HEK293 (cell line): ENCODE measurements at regions not wholly inside any gene's neighbourhood (a gene's known extent, or its start where the extent isn't known, plus 50 kb on each side); places are given as distances from the start of the nearest gene placed in this dataset.

Source experiments
- CTCF ChIA-PET: fragments of 350-600 bp; formaldehyde crosslinking; extraction: SDS; loops from one replicate; lab custom pipeline; 2021; ENCODE audit warnings: antibody characterized with exemption; lab: Yijun Ruan, JAX
- POLR2A ChIA-PET: fragments of 300-600 bp; formaldehyde crosslinking; extraction: SDS; loops from one replicate; lab custom pipeline; 2020; ENCODE audit warnings: antibody characterized with exemption, inconsistent platforms; lab: Yijun Ruan, JAX
- H3K27ac ChIP-seq: fragments of 200-500 bp; sonication (Bioruptor generic); 2 replicates; pipeline ENCODE4 v1.5.1; 2014; ENCODE audit warnings: low read depth, low read length, control low read depth, inconsistent platforms; ENCODE audit errors: extremely low read depth
- H3K36me3 ChIP-seq, 2 experiments: fragments of 200-500 bp in 1 of 2; sonication (Bioruptor generic) in 1 of 2; 1 replicate in 1 of 2; 2 replicates in 1 of 2; pipeline ENCODE4 v1.5.1; 2014 to 2017; ENCODE audit warnings: inconsistent platforms in 2 of 2, low read length in 2 of 2; ENCODE audit not compliant: control insufficient read depth in 2 of 2, insufficient read depth in 1 of 2
- H3K4me1 ChIP-seq: fragments of 200-500 bp; sonication (Bioruptor generic); 2 replicates; pipeline ENCODE4 v1.5.1; 2014; ENCODE audit warnings: mild to moderate bottlenecking, low read length, inconsistent platforms; ENCODE audit not compliant: control insufficient read depth, insufficient read depth
- H3K4me3 ChIP-seq: 2 replicates; pipeline ENCODE4 v1.5.1; 2011; ENCODE audit warnings: low read depth, mild to moderate bottlenecking, control low read depth, low read length, moderate library complexity
- H3K9me3 ChIP-seq: fragments of 200-500 bp; sonication (Bioruptor generic); 2 replicates; pipeline ENCODE4 v1.5.1; 2014; ENCODE audit warnings: low read depth, low read length, inconsistent platforms; ENCODE audit not compliant: control insufficient read depth, insufficient read depth
- GFI1B ChIP-seq: fragments of 450-650 bp; formaldehyde crosslinking; IDR thresholded peaks from 2 replicates; pipeline ENCODE4 v1.5.1; 2016; ENCODE audit warnings: missing biosample characterization, missing genetic modification characterization
- KLF17 ChIP-seq: fragments of 450-650 bp; formaldehyde crosslinking; IDR thresholded peaks from 2 replicates; pipeline ENCODE4 v1.5.1; 2016; ENCODE audit warnings: missing biosample characterization, missing genetic modification characterization
- MYNN ChIP-seq: fragments of 450-650 bp; formaldehyde crosslinking; IDR thresholded peaks from 2 replicates; pipeline ENCODE4 v1.5.1; 2016; ENCODE audit warnings: missing biosample characterization, missing genetic modification characterization, borderline replicate concordance
- SP7 ChIP-seq: fragments of 450-650 bp; formaldehyde crosslinking; IDR thresholded peaks from 2 replicates; pipeline ENCODE4 v1.5.1; 2016; ENCODE audit warnings: missing biosample characterization, missing genetic modification characterization
- TCF7L2 ChIP-seq: IDR thresholded peaks from 2 replicates; pipeline ENCODE4 v1.6.1; 2011; ENCODE audit warnings: low read depth, mild to moderate bottlenecking, inconsistent platforms, low read length, moderate library complexity, borderline replicate concordance
- ZBTB11 ChIP-seq: fragments of 450-650 bp; formaldehyde crosslinking; conservative IDR thresholded peaks from 2 replicates; pipeline ENCODE4 v1.5.1; 2016; ENCODE audit warnings: low read depth, missing biosample characterization, missing genetic modification characterization
- ZBTB6 ChIP-seq: fragments of 450-650 bp; formaldehyde crosslinking; IDR thresholded peaks from 2 replicates; pipeline ENCODE4 v1.5.1; 2017; ENCODE audit warnings: missing biosample characterization, missing genetic modification characterization
- ZNF138 ChIP-seq: fragments of 450-650 bp; formaldehyde crosslinking; IDR thresholded peaks from 2 replicates; pipeline ENCODE4 v1.5.1; 2016; ENCODE audit warnings: missing biosample characterization, missing genetic modification characterization, borderline replicate concordance
- ZNF140 ChIP-seq: fragments of 450-650 bp; formaldehyde crosslinking; IDR thresholded peaks from 2 replicates; pipeline ENCODE4 v1.5.1; 2016; ENCODE audit warnings: missing biosample characterization, missing genetic modification characterization
- ZNF23 ChIP-seq: fragments of 450-650 bp; formaldehyde crosslinking; IDR thresholded peaks from 2 replicates; pipeline ENCODE4 v1.5.1; 2016; ENCODE audit warnings: missing biosample characterization, missing genetic modification characterization, borderline replicate concordance
- ZNF248 ChIP-seq: fragments of 450-650 bp; formaldehyde crosslinking; IDR thresholded peaks from 2 replicates; pipeline ENCODE4 v1.5.1; 2017; ENCODE audit warnings: missing biosample characterization, missing genetic modification characterization
- ZNF362 ChIP-seq: fragments of 450-650 bp; formaldehyde crosslinking; IDR thresholded peaks from 2 replicates; pipeline ENCODE4 v1.5.1; 2016; ENCODE audit warnings: missing biosample characterization, missing genetic modification characterization
- ZNF394 ChIP-seq: fragments of 450-650 bp; formaldehyde crosslinking; IDR thresholded peaks from 2 replicates; pipeline ENCODE4 v1.5.1; 2016; ENCODE audit warnings: missing biosample characterization, missing genetic modification characterization, mild to moderate bottlenecking, moderate library complexity, borderline replicate concordance
- ZNF404 ChIP-seq: fragments of 450-650 bp; formaldehyde crosslinking; IDR thresholded peaks from 2 replicates; pipeline ENCODE4 v1.5.1; 2017; ENCODE audit warnings: missing biosample characterization, missing genetic modification characterization
- ZNF449 ChIP-seq: fragments of 450-650 bp; formaldehyde crosslinking; IDR thresholded peaks from 2 replicates; pipeline ENCODE4 v1.5.1; 2017; ENCODE audit warnings: missing biosample characterization, mild to moderate bottlenecking, missing genetic modification characterization, moderate library complexity
- ZNF513 ChIP-seq: fragments of 450-650 bp; IDR thresholded peaks from 2 replicates; pipeline ENCODE4 v1.5.1; 2018; ENCODE audit warnings: missing biosample characterization, missing genetic modification characterization
- ZNF514 ChIP-seq: fragments of 450-650 bp; formaldehyde crosslinking; IDR thresholded peaks from 2 replicates; pipeline ENCODE4 v1.5.1; 2016; ENCODE audit warnings: missing biosample characterization, missing genetic modification characterization
- ZNF561 ChIP-seq: fragments of 450-650 bp; IDR thresholded peaks from 2 replicates; pipeline ENCODE4 v1.5.1; 2018; ENCODE audit warnings: missing biosample characterization, missing genetic modification characterization, borderline replicate concordance
- ZNF670 ChIP-seq: fragments of 450-650 bp; formaldehyde crosslinking; IDR thresholded peaks from 2 replicates; pipeline ENCODE4 v1.5.1; 2016; ENCODE audit warnings: missing biosample characterization, missing genetic modification characterization, low read depth
- ZNF704 ChIP-seq: fragments of 450-650 bp; formaldehyde crosslinking; IDR thresholded peaks from 2 replicates; pipeline ENCODE4 v1.5.1; 2016; ENCODE audit warnings: missing biosample characterization, missing genetic modification characterization
- ZNF768 ChIP-seq: fragments of 450-650 bp; formaldehyde crosslinking; IDR thresholded peaks from 2 replicates; pipeline ENCODE4 v1.5.1; 2018; ENCODE audit warnings: missing biosample characterization, mild to moderate bottlenecking, missing genetic modification characterization
- ZNF785 ChIP-seq: fragments of 450-650 bp; formaldehyde crosslinking; IDR thresholded peaks from 2 replicates; pipeline ENCODE4 v1.5.1; 2016; ENCODE audit warnings: missing biosample characterization, missing genetic modification characterization
- ZSCAN18 ChIP-seq: fragments of 450-650 bp; formaldehyde crosslinking; IDR thresholded peaks from 2 replicates; pipeline ENCODE4 v1.5.1; 2016; ENCODE audit warnings: missing biosample characterization, missing genetic modification characterization
- ZSCAN23 ChIP-seq: fragments of 450-650 bp; formaldehyde crosslinking; IDR thresholded peaks from 2 replicates; pipeline ENCODE4 v1.5.1; 2016; ENCODE audit warnings: missing biosample characterization, missing genetic modification characterization

- H3K27ac ChIP-seq: no peak overlapping the region
- TF ChIP-seq ZNF140 (tag by site-specific recombination): no peak
- TF ChIP-seq ZNF449 (tag by site-specific recombination): no peak
- TF ChIP-seq ZNF513 (tag by site-specific recombination): no peak
- TF ChIP-seq ZSCAN18 (tag by site-specific recombination): no peak
- TF ChIP-seq ZSCAN23 (tag by site-specific recombination): no peak
- TF ChIP-seq ZNF785 (tag by site-specific recombination): no peak
- no peak for TF ChIP-seq TCF7L2
- TF ChIP-seq ZNF23 (tag by site-specific recombination): no peak
- TF ChIP-seq ZNF704 (tag by site-specific recombination): no peak
- TF ChIP-seq ZBTB11 (tag by site-specific recombination): no peak
- TF ChIP-seq ZNF394 (tag by site-specific recombination): no peak
- no peak for TF ChIP-seq ZNF138
- no peak for TF ChIP-seq SP7
- no peaks in the 10 kb centered on the region for H3K4me1 ChIP-seq
- POLR2A ChIA-PET: no interaction called here
- H3K9me3 ChIP-seq: no peaks in the 10 kb centered on the region
- CTCF ChIA-PET: interaction anchor here (1.6 kb wide), 1 partner anchor 71 kb away, joined by 5 read pairs; no protein-coding TSS in a partner anchor
- H3K36me3 ChIP-seq: no peaks in the 10 kb centered on the region
- no peak overlapping the region for H3K4me3 ChIP-seq
Measured at GRCh38 chr21:27493542-27493941, 526.7 kb upstream of the ADAMTS5 start.

- ChIA-PET CTCF (no interaction called here), POLR2A (no interaction called here)
- Histone ChIP-seq H3K27ac (no peak overlapping the region), H3K9me3 (no peaks in the 10 kb centered on the region), H3K4me3 (no peak overlapping the region), H3K4me1 (no peaks in the 10 kb centered on the region), H3K36me3 (no peaks in the 10 kb centered on the region)
- TF ChIP-seq GFI1B (tag by site-specific recombination) (no peak), ZNF561 (tag by site-specific recombination) (no peak), ZNF248 (no peak), ZNF670 (no peak), ZNF362 (tag by site-specific recombination) (no peak), ZBTB6 (tag by site-specific recombination) (no peak), KLF17 (no peak), ZNF514 (no peak), ZNF404 (tag by site-specific recombination) (no peak), MYNN (no peak), ZNF768 (no peak)
Measured at GRCh38 chr21:27487676-27488075, 520.8 kb upstream of the ADAMTS5 start.
